GF-D8 (cell line): ENCODE measurements at regions not wholly inside any gene's neighbourhood (a gene's known extent, or its start where the extent isn't known, plus 50 kb on each side); places are given as distances from the start of the nearest gene placed in this dataset.
"Not testable (repeated sequence)": the region's sequence is repeated elsewhere in the genome, so short reads cannot be mapped to it uniquely, and the experiment has no call there.

ENCODE experiments used
- DNase-seq: peaks from one replicate; lab custom pipeline; 2025; lab: John Stamatoyannopoulos, UW

DNA sequence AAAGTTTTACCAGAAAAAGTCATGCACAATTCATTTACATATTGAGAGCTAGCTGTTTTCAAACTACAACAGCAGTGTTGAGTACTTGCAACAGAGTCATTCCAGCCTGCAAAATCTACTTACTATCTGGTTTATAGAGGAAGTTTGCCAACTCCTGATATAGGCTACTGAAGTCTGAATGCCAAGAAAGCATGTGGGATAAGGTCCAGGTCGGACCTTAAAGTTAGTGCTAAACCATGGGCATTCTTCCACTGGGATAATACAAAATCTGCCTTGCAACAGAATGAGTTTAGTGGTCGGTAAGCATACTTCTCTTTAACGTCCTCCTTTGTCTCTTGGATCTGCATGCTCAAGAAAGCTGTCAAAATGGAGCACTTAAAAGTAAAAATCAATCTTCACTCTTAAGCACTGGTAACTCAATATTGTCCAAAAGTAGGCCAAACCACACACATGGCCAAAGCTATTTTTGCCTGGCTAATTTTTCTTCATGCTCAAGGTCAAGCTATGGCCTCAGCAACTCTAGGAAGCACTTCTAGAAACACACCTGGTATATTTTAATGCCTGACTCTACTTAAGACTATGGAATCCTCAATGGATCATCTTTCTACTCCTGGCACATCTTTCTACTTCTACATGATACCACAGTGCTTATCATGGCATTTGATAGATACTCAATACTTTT, 364.9 kb upstream of the KITLG start:
- no peak for DNase-seq

DNA sequence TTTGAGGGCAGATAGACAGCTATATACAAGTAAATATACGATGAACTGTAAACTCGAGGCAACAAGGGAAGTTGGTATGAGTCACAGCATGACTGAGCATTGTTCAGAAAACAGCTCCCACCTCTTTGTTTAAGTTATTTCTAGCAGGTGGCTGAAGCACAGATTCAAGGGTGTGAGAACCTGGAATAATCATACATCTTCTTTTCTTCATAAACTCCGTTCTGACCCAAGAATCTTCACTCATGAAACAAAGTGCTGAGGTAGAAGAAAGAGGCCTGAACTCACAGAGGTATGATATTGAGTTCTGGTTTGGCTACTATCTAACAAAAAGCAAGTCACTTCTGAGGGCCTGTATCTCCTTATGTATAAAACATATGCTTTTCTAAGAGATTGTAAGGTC, 364.1 kb upstream of the KITLG start:
- no peak for DNase-seq

DNA sequence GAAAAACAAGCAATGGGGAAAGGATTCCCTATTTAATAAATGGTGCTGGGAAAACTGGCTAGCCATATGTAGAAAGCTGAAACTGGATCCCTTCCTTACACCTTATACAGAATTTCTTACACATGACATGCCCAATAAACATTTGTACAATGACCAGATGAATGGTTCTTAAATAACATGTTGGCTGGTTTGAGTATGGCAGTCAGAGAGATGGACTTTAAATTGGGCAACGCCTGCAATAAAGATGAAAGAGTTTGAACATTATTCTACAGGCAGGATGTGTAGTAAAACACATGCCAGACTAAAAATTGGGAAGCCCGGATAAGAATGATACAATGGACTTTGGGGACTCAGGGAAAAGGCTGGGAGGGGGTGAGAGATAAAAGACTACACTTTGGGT, 360.6 kb upstream of the KITLG start:
- DNase-seq, result no peak

DNA sequence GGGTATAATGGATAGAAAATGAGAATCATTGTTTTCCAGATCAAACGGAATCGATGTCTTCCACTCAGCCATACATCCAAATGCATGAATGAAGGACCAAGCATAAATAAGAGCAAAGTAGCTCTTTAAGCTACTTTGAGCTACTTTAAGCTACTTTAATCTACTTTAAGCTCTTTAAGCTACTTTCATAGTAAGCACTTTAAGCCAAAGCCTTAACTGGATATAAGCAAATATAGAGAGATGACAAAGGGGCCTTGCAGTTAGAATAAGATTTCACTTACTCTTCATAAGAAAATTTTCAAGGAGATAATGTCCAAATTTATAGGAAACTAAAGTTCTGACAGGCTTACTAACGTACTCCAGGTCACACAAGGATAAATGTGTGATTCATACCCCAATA, 355.6 kb upstream of the KITLG start:
- no peak for DNase-seq

DNA sequence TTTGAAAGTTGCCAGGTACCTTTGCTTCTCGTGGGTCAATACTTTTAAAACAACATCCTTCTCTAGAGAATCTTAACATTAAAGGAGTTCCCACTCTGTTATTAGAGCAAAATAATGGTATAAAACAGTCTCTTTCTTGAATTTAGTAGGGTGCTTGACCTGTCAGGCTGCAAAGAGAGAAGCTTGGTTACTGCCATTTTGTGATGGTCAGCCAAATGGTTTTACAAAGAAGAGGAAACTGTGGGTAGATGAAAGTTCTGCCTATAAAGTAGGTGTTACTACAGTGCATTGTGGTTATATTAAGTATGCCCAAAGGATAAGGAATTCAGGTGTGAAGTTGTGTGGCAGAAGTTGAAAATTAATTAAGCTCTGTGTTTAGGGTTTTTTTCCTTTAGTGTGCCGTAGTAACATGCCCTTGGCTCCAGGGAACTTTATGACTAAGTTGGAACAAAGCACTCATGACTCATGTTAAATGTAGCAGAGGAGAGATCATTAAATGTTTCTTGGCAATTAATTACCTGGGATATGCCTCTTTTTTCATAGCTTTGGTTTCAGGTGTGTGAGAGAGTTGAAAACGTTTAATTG, 354.0 kb upstream of the KITLG start:
- DNase-seq, result no peak

DNA sequence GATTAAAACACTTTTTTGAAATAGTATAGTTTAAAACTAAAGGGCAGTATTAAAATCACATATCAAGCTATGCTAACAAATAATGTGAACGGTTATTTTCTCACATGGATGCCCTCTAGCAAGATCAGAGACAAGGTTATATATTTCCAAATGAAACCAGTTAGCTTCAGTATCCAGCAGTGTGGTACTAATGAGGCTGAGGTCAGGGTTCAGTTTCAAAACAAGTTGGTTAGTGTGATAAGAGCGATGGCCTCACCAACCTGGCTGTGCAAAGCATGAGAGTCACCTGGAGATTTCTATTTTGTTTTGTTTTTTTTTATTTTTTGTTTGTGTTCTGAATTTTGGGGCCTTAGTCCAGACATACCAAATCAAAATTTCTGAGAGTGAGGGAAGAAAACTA, 352.2 kb upstream of the KITLG start:
- no peak for DNase-seq

DNA sequence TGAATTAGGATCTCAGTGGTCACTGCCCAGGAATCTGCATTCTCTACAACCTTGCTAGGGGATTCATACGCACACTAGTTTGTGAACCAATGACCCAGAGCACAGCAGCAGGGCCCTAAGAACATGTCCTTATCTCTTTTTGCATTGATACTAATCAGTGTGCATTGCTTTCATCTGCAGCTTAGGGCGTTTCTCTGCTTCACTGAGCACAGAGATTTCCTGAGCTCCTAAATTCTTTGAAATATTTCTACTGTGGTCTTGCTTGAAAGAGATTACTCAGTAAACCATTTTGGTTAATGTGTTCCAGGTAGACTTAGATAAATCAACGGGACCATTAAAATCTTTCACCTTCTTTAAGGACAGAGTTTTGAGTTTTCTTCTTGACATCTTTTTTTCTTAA, 351.3 kb upstream of the KITLG start:
- no peak for DNase-seq

DNA sequence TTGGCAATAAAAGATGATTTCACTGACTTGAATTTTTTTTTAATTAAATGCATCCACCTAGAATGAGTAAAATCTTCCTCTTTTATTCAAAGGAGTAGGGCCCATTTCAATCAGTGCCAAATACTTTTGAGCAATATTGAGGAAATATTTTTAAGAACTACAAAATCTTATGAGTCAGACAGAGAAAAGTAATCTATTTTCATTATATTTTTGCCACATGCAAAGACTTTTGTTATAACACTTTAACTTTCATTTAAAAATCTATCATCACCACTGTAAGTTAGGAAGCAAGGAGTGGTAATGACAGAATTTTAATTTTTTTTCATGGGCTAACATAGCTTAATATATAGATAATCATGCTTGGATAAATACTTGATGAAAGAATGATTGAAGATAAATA, 345.2 kb upstream of the KITLG start:
- DNase-seq, result no peak

DNA sequence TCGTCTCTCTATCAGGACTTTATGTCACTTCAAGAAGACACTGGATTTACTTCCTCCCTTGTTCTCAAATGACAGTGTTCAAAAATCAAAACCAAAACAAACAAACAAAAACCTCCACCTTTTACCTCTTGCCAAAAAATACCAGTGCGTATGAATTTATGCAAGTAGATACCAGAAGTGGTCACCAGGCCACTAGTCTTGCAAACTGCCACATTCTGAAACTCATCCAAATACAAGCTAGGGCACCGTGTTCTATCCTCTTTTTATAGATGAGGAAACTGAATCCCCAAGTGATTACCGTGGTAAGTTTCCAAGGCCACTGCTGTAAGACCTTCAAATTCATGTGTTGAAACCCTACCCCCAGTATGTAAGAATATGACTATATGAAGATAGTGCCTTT, 343.9 kb upstream of the KITLG start:
- DNase-seq, result no peak

DNA sequence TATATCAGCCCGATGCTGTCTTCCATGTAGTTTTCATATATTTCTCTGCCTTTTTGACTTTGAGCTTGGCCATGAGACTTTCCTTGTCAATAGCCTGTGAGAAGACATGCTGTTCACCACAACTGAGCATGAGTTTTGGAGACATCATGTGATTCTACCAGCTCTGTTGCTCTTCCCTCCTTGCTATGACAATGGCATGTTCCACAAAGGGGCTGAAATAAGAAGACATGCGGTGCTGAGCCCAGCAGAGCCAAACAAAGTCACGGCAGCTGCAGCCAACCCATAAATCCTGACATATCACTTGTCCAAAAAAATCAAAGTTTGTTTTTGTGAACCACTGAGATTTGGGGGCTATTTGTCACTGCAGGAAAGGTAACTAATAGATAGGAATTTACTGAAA, 343.4 kb upstream of the KITLG start:
- no peak for DNase-seq

DNA sequence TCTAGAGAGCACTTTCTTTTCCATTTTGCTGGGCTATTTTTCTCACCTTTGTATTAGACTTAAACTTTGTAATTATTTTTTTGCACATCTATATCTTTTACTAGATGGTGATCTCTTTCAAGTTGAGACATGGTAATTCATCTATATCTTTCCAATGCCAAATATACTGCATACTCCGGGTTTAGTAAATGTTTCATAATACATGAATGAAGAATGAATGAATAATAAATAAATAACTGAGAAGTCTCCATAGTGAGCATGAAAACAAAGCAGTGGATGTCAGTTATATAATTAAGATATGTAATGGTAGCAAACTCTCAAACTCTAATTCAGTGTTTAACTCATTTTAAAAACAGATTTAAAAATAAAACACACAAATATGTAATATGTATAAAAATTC, 342.5 kb upstream of the KITLG start:
- DNase-seq, result no peak

DNA sequence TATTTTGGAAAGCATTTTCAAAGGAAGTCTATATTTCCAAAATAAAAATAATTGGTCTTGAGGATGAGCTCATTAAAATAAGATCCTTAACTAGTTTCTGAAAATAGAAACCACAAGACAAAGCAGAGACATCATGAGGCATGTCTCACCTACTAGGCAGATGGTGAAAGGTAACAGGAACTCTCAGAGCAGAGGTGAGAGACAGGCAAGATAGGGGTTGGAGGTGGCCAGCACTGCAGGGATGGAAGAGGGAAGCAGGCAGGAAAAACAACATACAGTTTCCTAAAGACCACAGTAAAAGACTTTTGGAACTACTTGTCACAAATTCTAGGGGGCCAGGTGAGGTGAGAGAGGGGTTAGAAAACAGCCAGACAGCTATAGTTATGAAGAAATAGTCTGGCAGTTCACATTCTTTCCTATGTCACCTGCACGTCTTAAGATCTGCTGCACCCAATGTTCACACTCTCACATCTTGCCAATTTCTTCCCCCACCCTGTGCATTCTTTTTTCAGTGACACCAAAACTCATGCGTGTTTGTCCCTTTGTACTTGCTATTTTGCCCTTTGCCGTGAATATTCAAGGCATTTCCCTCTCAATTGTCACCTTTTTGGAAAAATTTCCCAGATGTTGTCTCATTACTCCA, 341.7 kb upstream of the KITLG start:
- no peak for DNase-seq

DNA sequence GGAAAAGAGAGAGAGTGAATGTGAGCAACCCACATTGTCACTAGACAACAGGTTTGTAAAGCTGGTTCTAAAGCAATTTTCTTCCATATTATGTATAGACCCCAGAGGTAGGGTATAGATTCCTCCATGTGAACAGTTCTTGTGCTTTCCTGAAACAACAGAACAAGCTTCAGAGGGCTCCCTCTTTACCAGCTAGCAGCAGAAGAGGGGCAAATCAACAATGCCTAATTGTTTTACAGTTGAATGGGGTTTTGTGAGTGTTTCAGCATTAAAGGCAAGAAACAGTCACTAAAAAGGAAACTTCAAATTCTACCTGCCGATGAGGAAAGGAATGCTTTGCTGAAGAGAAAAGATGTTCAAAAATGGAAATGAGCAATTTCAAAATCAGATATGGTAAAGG, 341.2 kb upstream of the KITLG start:
- no peak for DNase-seq

DNA sequence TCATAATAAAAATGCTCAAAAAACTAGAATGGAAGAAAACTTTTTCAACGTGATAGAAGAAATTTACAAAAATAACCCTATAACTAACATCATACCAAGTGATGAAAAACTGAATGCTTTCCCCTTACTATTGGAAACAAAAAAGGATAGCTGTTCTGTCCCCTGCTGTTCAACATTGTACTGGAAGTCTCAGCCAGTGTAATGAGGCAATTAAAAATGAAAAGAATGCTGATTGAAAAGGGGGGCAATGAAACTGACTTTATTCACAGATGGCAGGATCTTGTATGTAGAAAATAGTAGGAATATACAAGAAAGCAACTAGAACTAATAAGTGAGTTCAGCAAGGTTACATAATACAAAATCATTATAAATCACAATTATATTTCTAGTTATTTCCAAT, 337.9 kb upstream of the KITLG start:
- no peak for DNase-seq

DNA sequence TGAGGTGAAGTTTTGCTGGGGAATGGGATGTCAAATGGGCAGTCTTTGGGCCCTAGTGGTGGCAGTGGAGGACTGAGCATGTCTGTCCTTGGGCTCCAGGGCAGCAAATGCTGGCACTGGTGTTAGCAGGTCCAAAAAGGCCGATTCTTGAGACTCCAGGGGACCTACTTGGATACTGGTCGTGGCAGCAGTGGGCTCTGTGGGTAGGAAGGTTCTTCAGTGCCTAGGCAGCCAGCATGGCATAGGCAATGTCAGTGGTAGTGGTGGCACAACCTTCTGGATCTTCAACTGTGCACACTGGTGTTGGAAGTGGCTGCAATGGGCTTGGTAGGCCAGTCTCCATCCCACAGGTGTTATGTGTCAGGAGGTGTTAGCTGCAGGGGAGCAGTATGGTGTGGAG, 334.7 kb upstream of the KITLG start:
- DNase-seq, result no peak

DNA sequence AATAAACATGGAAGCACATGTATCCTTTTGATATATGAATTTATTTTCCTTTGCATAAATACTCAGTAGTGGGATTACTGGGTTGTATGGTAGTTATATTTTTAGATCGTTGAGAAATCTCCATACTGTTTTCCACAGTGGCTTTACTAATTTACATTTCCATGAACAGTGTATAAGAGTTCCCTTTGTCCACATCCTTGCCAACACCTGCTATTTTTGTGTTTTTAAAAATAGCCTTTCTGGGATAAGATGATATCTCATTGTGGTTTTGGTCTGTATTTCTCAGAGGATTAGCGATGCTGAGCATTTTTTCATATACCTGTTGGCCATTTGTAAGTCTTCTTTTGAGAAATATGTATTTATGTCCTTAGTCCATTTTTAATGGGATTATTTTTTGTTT, 329.2 kb upstream of the KITLG start:
- no peak for DNase-seq

DNA sequence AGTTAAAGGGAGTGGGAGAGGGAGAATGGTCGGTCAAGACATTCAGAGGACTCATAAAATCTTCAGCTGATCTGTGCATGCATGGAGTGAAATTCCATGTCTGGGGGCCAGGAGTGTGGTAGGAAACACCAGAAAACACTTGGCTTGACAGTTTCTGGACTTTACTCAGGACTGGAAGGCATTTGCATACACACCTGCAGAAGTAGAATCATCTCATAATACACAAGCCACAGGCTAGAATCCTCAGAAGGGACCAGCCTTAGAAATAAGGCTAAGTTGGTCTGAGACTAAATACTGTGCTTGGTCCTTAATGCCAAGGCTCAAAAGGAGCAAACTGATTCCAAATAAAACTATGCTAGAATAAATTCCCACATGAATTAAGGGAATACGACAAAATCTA, 328.1 kb upstream of the KITLG start:
- no peak for DNase-seq

DNA sequence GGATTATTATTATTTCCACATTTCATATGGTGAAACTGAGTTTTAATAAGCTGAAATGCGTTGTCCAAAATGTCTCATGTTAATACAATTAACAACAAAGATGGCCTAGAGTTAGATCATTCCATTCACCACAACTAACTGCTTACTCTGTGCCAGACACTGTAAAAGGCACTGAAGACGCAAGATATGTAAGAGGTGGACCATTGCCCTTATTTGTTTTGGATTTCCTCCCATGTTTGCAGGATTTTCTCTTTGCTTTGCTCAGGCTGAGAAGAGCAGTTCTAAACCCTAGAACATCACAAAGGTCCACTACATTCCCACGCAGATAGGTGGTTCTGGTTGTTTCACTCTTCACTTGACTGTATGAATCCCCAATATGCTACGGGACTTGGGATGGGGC, 324.4 kb upstream of the KITLG start:
- DNase-seq, result no peak

DNA sequence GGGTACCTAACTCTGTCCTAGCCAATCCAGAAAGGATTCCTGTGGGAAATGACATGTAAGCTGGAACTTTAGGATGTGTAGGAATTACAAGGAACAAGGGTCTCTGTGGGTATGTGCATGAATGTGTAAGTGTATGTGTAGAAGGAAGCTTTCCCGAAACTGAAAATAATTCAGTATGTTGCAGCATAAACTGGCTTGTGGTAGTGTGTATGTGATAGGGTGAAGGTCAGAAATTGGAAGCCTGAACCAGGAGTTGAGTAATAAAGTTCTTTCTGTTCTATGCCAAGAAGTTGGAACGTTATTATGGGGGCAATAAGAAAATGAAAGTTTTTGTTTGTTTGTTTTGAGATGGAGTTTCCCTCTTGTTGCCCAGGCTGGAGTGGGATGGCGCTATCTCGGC, 323.1 kb upstream of the KITLG start:
- no peak for DNase-seq

DNA sequence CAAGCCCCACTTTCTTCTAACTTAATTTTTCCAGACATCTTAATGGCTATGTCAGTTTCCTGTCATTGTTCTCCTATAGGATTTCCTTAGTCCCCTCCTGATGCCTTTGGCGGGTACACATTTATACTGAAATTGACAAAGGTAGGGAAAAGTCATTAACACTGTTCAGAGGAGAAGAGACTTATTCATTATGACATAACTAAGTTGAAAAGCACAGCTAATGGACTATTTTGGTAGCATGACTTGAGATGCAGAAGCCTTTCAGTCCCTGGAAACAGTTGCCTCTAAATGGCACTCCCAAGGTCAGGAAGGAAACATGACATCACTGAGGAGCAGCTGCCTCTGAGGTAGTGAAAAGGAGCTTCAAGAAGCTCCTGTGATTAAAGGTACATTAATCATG, 317.5 kb upstream of the KITLG start:
- DNase-seq, result no peak

DNA sequence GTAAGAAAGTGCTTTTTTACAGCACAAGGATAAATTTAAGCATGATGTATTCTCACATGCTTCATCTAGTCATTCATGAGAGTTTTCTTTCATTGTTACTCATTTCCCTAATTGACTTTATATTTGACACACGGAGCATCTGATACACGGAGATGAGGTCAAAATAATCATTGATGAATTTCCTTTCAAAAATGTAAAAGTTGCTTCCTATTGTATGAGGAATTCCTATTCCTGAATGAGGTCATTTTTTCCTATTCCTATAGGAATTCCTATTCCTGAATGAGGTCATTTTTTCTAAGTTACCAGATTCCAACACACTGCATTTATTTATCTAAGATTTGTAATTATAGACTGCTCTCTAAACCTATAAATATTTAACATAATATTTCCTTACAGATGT, 316.7 kb upstream of the KITLG start:
- no peak for DNase-seq

DNA sequence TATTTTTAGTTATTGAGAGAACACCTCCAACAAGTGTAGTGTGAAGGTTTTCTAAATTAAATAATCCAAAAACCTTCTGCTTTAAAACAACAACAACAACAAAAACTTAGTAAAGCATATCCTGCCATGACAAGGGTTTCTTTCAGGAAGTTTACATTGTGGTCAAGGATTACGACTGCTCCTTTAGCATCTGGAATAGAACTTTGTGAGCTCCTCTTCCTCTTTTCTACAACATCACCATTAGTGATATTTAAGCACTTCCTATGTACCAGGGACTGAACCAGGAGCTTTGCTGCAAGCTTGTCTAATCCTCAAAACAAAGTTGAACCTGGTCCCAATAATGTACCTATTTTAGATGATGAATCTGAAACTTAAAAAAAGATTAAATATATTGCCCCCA, 315.4 kb upstream of the KITLG start:
- no peak for DNase-seq

DNA sequence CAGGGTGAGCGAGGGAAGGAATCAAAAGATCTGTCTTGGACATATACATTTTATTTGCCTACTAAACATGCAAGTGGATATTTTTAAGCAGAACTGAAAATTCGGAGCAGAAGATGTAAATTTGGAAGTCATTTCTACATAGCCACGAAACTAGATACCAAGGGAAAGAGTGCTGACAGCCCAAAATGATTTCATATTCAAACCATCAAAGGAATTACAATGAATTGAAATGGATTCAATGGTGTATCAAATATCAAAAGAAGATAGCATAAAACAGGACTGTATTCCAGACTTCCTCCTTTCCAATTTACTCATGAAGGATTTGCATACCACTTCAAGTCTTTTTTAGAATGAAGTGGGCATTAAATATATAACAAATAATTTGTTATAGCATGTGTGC, 313.5 kb upstream of the KITLG start:
- DNase-seq, result no peak

DNA sequence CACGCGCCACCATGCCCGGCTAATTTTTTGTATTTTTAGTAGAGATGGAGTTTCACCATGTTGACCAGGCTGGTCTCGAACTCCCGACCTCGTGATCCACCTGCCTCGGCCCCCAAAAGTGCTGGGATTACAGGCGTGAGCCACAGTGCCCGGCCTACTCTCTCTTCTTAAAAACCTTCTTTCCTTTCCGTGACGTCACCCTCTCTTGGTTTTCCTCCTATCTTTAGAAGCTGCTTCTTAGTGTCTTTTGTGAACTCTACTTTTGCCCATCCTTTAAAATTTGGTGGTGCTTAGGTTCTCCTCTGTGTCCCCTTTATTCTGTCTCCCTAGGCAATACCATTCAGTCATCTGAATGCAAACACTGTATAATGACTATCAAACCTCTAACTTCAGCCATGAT, 311.2 kb upstream of the KITLG start:
- DNase-seq, result not testable (repeated sequence)
